Activated CD4-positive, alpha-beta T cell treated with anti-CD3 and anti-CD28 coated beads, Interleukin-2, amount 10 ng/mL, durations not matched to agents 7 days and 5 days (primary cell): ENCODE measurements at regions not wholly inside any gene's neighbourhood (a gene's known extent, or its start where the extent isn't known, plus 50 kb on each side); places are given as distances from the start of the nearest gene placed in this dataset.

Source experiments
- CTCF ChIA-PET: fragments of 350-600 bp; sonication (Branson Sonifier 250); formaldehyde crosslinking; loops from one replicate; lab custom pipeline; 2021; ENCODE audit warnings: antibody characterized with exemption; lab: Charles Lee
- POLR2A ChIA-PET: fragments of 350-600 bp; sonication (Branson Sonifier 250); formaldehyde crosslinking; loops from one replicate; lab custom pipeline; 2021; ENCODE audit warnings: antibody characterized with exemption; lab: Charles Lee
- DNase-seq: peaks from one replicate; pipeline ENCODE4 v3.0.0-alpha.2; 2020
- H3K27ac Mint-ChIP-seq: one replicate; pipeline ENCODE4 v1.8.0; 2021; ENCODE audit warnings: mild to moderate bottlenecking, moderate library complexity, mixed read lengths
- H3K27me3 Mint-ChIP-seq: one replicate; pipeline ENCODE4 v1.8.0; 2021; ENCODE audit warnings: mixed read lengths
- H3K36me3 Mint-ChIP-seq: one replicate; pipeline ENCODE4 v1.8.0; 2021; ENCODE audit warnings: low read depth, mixed read lengths
- H3K4me1 Mint-ChIP-seq: one replicate; pipeline ENCODE4 v1.8.0; 2021; ENCODE audit warnings: mixed read lengths
- H3K4me3 Mint-ChIP-seq: one replicate; pipeline ENCODE4 v1.8.0; 2021; ENCODE audit warnings: mild to moderate bottlenecking, moderate library complexity, mixed read lengths
- H3K9me3 Mint-ChIP-seq: one replicate; pipeline ENCODE4 v1.8.0; 2021; ENCODE audit warnings: mixed read lengths

DNA sequence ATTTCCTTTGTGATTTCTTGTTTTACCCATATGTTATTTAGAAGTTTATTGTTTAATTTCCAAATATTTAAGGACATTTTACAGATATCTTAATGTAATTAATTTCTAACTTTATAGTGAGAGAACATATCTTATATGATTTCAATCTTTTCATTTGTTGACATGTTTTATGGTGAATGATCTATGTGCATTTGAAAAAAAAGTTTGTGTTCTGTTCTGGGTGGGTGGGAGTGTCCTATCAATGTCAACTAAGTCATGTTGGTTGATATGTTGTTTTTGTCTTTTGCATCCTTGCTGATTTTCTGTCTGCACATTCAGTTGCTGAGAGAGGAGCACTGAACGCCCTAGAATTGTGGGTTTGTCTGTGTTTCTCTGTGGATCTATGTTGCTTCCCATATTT, 50.3 kb upstream of the CBFA2T3 start:
- no peak overlapping the region for H3K27ac Mint-ChIP-seq

DNA sequence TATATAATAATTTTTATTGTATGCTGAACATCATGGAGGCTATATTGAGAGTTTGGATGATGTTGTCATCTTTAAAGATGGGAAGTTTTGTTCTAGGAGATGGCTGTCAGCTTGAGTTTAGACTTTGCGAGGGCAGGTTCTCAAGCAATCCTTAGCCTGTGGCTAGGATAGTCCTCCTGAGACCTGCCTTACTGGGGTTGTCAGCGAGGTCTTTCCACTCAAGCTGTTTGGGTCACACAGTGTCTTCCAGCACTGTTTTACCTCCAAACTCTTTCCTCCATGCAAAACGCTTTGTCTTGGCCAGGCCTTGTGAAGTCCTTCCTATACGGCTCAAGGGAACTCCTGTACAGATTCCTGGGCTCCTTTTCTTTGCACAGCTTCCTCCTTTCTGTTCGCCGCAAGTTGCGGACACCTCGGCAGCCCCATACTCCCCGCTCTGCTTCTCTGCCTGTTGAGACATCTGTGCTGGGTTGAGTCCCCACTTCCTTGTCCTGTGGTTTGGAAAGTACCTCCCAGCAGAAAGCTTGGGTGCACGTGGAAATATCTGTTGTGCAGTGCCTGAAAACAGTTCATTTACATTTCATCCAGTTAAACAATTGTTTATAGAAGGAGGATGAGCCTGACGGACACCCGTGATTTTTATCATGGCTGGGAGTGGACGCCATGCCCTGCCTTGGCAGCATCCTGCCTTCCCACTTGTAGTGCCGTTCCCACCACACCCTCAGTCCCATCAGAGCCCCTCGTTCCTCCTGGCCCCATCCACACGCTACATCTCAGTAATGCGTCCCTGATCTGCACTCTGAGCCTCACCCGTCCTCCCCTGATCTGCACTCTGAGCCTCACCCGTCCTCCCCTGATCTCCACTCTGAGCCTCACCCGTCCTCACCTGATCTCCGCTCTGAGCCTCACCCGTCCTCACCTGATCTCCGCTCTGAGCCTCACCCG, 55.0 kb upstream of the CBFA2T3 start:
- H3K27ac Mint-ChIP-seq: peak overlapping the region; percentile 85
- ChIA-PET CTCF (interaction anchor here (1.4 kb wide), 1 partner anchor 11 kb away, joined by 3 read pairs; no protein-coding TSS in a partner anchor), POLR2A (no interaction called here)
- H3K27me3 Mint-ChIP-seq: no peaks in the 10 kb centered on the region
- DNase-seq: peak; percentile 79
- H3K4me1 Mint-ChIP-seq: peaks cover 38% of the 10 kb centered on the region
- peak overlapping the region; percentile 53 for H3K4me3 Mint-ChIP-seq
- H3K9me3 Mint-ChIP-seq: peaks cover 12% of the 10 kb centered on the region
- H3K36me3 Mint-ChIP-seq: peaks cover 6% of the 10 kb centered on the region

More for the DNA sequence above, 50.3 kb upstream of the CBFA2T3 start:
- Mint-ChIP-seq H3K36me3 (peaks cover 16% of the 10 kb centered on the region), H3K4me3 (no peak overlapping the region), H3K27me3 (no peaks in the 10 kb centered on the region), H3K4me1 (peaks cover 35% of the 10 kb centered on the region), H3K9me3 (peaks cover 40% of the 10 kb centered on the region)
- ChIA-PET CTCF (interaction anchor here (0.6 kb wide), 1 partner anchor 104 kb away, joined by 3 read pairs; no protein-coding TSS in a partner anchor), POLR2A (no interaction called here)
- no peak for DNase-seq

DNA sequence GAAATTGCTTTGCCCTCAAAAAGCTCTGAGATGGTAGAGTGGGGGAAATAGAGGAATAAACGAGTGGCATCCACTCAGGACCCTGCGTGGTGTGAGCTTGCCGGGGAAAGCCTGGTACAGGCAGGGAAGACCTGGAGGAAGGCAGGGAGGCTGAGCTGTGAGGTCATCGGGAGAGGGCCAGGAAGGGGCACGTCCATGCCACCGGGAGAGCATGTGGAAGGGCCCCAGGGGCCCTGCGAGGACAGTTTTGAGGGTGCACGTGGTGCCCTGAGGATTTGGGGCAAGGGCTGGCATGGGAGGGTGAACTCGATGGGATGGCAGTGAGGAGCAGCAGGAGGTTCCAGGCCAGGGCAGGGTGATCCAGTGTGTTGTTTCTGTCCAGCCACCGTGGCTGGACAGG, 56.3 kb upstream of the CBFA2T3 start:
- H3K27ac Mint-ChIP-seq: no peak overlapping the region

DNA sequence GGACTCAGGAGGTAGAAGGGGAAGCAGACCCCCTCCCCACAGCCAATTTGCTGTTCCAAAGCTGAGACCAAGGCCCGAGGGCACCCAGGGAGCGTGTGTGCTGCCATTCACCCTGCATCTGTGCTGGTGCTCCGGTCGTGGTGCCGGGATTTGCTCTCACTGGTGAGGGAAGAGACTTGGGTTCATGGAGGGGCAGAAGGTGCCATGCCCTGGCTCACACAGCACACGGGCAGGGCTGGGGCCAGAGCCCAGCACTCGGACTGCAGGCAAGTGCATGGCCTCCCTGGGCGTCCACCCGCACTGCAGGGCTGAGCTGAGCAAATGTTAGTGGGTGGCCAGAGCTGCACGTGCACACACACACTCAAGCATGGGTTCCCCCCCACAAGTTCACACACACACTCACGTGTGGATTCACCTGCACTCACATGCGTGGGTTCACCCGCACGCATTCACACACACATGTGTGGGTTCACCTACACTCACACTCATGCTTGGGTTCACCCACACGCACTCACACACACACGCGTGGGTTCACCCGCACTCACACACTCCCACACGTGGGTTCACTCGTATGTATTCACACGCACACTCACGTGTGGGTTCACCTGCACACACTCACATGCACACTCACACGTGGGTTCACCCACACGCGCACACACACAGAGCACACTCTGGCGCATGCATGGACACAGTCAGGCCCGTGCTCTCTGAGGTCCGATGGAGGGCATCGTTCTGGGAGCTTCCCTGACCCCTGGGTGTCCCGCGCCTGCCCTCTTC, 57.0 kb upstream of the CBFA2T3 start:
- ChIA-PET POLR2A (no interaction called here), CTCF (interaction anchor here (0.5 kb wide), 1 partner anchor 1435 kb away, joined by 3 read pairs; no protein-coding TSS in a partner anchor)
- Mint-ChIP-seq H3K4me1 (peaks cover 33% of the 10 kb centered on the region), H3K27me3 (peaks cover 2% of the 10 kb centered on the region), H3K9me3 (peaks cover 6% of the 10 kb centered on the region), H3K36me3 (peaks cover 2% of the 10 kb centered on the region), H3K4me3 (no peak overlapping the region), H3K27ac (no peak overlapping the region)
- DNase-seq: no peak

More for the DNA sequence above, 56.3 kb upstream of the CBFA2T3 start:
- Mint-ChIP-seq H3K9me3 (peaks cover 6% of the 10 kb centered on the region), H3K4me3 (no peak overlapping the region), H3K4me1 (peaks cover 33% of the 10 kb centered on the region), H3K27me3 (peaks cover 2% of the 10 kb centered on the region), H3K36me3 (peaks cover 2% of the 10 kb centered on the region)
- ChIA-PET CTCF (no interaction called here), POLR2A (no interaction called here)
- no peak for DNase-seq

DNA sequence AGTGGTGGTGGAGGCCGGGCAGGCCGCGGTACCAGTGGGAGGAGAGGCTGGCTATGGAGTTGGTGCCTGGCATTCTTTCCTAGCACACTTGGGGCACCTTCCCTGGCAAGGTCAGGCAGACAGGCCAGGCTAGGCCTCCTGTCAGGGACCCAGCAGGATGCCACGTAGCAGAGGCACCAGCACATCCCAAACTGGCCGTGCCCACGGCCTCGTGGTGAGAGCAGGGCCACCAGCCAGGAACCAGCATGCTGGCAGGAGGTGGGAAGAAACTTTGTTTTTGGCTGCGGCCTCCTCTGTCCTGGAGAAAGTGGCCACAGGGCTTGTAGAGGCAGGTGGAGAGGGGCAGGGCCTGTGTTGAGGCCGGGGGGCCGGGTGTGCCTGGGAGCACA, 57.6 kb upstream of the CBFA2T3 start:
- CTCF ChIA-PET: interaction anchor here (0.5 kb wide), 1 partner anchor 1435 kb away, joined by 3 read pairs; no protein-coding TSS in a partner anchor
- Mint-ChIP-seq H3K4me1 (peaks cover 33% of the 10 kb centered on the region), H3K27me3 (peaks cover 2% of the 10 kb centered on the region), H3K36me3 (peaks cover 2% of the 10 kb centered on the region), H3K27ac (no peak overlapping the region), H3K4me3 (no peak overlapping the region), H3K9me3 (peaks cover 6% of the 10 kb centered on the region)
- POLR2A ChIA-PET: no interaction called here
- no peak for DNase-seq

DNA sequence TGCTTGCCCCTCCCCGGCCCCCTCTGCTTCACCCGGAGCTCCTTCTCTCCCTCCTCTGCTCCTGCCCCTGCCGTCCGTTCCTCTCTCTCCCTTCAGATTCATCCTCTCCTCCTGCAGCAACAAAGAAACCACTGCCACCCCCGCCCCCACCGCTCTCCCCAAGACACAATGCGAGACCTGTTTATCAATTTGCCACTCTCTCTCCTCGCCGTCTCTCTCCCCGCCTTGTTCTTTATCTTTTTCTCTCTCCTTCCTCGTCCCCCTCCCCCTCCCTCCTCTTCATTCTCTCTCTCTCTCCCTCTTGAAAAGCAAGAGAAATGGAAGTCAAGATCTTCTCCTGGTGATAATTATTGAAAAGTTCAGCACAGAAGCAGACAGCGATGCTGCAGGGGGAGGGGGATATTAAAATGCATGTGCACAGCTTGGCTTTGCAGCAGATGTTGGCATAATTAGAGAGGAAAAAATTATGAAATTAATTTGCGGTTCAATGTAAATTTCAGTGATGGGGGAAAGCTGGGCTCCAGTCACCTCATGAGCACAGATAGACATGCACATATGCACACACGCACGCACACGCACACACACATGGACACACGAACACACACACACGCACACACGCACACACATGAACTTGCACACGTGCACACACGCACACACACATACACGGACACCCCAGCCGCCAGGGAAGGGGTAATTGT, 58.1 kb upstream of the CBFA2T3 start:
- Mint-ChIP-seq H3K27ac (peak overlapping the region; percentile 9), H3K4me3 (no peak overlapping the region), H3K4me1 (peaks cover 33% of the 10 kb centered on the region), H3K9me3 (peaks cover 6% of the 10 kb centered on the region), H3K27me3 (peaks cover 2% of the 10 kb centered on the region), H3K36me3 (peaks cover 2% of the 10 kb centered on the region)
- ChIA-PET CTCF (interaction anchor here (0.5 kb wide), 1 partner anchor 1436 kb away, joined by 3 read pairs; no protein-coding TSS in a partner anchor), POLR2A (no interaction called here)
- no peak for DNase-seq

DNA sequence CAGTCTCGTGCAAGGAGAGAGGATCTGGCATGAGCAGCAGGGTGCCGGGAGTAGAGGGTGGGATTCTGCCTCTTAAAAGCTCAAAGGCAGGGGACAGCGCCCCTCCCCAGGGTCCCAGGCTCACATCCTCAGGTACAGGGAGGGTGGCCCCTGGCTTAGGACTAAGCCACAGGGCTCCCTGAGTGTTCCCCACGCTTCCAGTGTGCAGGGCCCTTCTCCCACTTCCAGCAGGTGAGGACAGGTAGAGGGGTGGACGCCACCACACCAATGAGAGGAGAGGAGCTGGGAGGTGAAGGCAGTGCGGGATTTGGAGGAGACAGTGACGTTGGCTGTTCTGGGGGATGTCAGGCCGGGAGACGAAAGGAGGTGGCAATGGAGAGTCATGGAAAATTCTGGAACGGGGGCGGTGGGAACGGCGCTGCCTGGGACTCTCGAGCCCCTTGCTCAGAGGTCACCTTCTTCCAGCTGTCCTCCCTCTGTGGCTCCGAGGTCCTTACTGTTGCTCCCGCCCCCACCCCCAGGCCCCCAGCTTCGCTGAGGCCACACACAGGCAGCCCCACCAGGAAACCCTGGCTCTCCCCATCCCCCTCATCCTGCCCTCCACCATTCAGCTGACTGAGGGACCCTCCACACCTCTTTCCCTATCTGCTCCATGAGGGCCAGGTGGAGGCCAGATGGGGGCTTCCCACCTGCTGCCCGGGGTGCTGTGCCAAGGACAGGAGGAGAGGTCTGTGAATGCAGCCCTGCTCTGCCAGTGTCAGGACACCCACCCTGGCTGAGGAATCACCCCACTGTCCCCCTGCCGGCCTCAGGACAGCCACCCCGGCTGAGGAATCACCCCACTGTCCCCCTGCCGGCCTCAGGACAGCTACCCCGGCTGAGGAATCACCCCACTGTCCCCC, 57.7 kb upstream of the ACSF3 start:
- ChIA-PET POLR2A (no interaction called here), CTCF (interaction anchor here (1.0 kb wide), 1 partner anchor 79 kb away, joined by 3 read pairs; no protein-coding TSS in a partner anchor)
- no peak overlapping the region for H3K4me3 Mint-ChIP-seq
- H3K36me3 Mint-ChIP-seq: peaks cover 2% of the 10 kb centered on the region
- H3K27ac Mint-ChIP-seq: no peak overlapping the region
- H3K27me3 Mint-ChIP-seq: peaks cover 2% of the 10 kb centered on the region
- peaks cover 32% of the 10 kb centered on the region for H3K4me1 Mint-ChIP-seq
- peaks cover 3% of the 10 kb centered on the region for H3K9me3 Mint-ChIP-seq
- no peak for DNase-seq

DNA sequence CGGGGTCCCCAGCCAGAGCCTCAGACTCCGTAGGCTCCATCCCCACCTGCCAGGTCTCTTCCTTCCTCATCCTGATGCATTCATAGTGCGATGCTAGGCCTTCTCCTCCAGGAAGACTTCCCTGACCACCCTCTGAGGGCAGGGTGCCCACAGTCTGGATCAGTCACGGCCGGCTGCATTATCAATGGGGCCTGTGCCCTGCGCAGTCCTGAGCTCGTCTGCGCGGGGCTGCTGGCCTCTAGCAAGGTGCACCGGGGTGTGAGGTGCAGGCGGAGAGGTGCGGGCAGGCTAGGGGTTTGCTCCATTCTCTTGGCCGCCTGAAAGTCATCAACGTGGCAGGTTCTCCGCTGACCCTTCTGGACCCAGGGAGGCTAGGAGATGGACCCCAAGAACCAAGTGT, 56.9 kb upstream of the ACSF3 start:
- DNase-seq: no peak
- peaks cover 27% of the 10 kb centered on the region for H3K4me1 Mint-ChIP-seq
- no peaks in the 10 kb centered on the region for H3K36me3 Mint-ChIP-seq
- H3K27me3 Mint-ChIP-seq: peaks cover 2% of the 10 kb centered on the region
- ChIA-PET POLR2A (no interaction called here), CTCF (interaction anchor here (1.0 kb wide), 1 partner anchor 78 kb away, joined by 3 read pairs; no protein-coding TSS in a partner anchor)
- H3K27ac Mint-ChIP-seq: no peak overlapping the region
- H3K9me3 Mint-ChIP-seq: no peaks in the 10 kb centered on the region
- H3K4me3 Mint-ChIP-seq: no peak overlapping the region

DNA sequence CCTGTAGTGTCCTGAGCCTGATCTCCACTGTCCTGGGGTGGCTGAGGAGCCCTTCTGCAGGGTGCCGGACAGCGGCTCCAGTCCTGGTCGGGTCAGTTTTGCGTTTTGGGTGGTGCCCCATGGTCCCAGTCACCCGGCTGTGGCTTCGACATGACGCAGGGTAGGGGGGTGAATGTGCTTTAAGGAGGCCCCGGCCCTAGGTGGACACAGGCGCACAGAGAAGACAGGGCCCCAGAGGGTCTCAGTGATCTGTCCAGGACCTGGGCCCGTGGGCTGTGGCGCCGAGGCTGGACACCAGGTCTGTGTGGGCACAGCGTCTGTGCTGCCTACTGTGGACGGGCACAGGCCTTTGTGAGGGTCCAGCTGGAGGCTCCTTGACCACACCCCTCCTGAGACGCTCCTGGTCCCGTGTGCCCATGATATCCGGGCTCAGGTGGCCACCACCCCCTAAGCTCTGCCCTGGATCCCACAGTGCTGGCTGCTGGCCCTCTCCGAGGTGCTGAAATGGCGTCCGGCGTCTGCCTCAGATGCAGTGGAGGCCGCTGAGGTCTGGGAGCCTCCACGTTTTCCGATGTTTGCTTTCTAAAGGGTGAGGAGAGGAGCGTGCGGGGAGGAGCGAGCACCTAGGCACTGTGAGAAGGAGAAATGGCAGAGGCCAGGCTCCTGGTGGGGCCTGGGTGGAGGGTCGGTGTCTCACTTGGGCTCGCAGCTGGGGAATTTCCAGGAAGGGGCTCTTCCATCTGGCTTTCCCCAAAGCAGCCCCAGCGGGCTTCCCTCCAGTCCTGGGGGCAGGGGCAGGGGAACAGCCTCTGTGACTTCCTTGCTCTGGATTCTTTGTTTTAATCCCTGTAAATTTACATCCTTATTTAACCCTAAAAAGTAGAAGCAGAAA, 56.1 kb upstream of the ACSF3 start:
- Mint-ChIP-seq H3K27ac (no peak overlapping the region), H3K9me3 (no peaks in the 10 kb centered on the region), H3K4me1 (peaks cover 20% of the 10 kb centered on the region), H3K4me3 (no peak overlapping the region), H3K27me3 (peaks cover 2% of the 10 kb centered on the region), H3K36me3 (no peaks in the 10 kb centered on the region)
- DNase-seq: peak; percentile 62
- ChIA-PET POLR2A (no interaction called here), CTCF (interaction anchor here (1.3 kb wide), 1 partner anchor 12 kb away, joined by 5 read pairs; no protein-coding TSS in a partner anchor)

DNA sequence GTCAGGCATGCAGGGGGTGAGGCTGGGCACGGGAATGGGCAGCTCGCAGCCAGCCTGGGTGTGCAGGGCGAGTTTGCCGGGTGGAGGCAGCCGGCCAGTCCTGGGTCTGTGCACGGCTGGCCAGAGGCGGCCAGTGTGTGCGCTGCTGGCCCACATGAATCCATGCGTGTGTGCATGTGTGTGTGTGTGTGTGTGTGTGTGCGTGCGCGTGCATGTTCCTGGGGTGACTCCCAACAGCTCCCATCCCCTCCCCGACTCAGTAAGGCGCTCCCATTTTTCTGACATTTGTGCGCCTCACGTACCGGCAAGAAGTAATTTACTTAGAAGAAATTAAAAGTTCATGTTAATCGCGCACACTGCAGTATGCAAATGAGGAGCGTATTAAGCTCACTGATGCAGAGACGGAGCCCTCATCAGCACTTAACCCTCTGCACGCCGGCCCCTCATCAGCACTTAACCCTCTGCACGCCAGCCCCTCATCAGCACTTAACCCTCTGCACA, 55.4 kb upstream of the ACSF3 start:
- DNase-seq: no peak
- POLR2A ChIA-PET: no interaction called here
- Mint-ChIP-seq H3K36me3 (no peaks in the 10 kb centered on the region), H3K27ac (no peak overlapping the region), H3K9me3 (no peaks in the 10 kb centered on the region), H3K4me1 (peaks cover 13% of the 10 kb centered on the region), H3K27me3 (peaks cover 2% of the 10 kb centered on the region), H3K4me3 (no peak overlapping the region)
- CTCF ChIA-PET: interaction anchor here (1.3 kb wide), 1 partner anchor 13 kb away, joined by 5 read pairs; no protein-coding TSS in a partner anchor
